Neural progenitor cell (in vitro differentiated cells): ENCODE measurements at regions not wholly inside any gene's neighbourhood (a gene's known extent, or its start where the extent isn't known, plus 50 kb on each side); places are given as distances from the start of the nearest gene placed in this dataset.

Experiments used
- EZH2 ChIP-seq: fragments of 200-600 bp; sonication (generic); IDR thresholded peaks from 2 replicates; pipeline ENCODE4 v1.6.1; 2017; ENCODE audit warnings: antibody characterized with exemption, mild to moderate bottlenecking, moderate library complexity
- EZH2phosphoT487 ChIP-seq: fragments of 200-600 bp; sonication (generic); IDR thresholded peaks from 2 replicates; pipeline ENCODE4 v1.6.1; 2017; ENCODE audit warnings: antibody characterized with exemption
- TF ChIP-seq, protein P1 (sequence below): fragments of 200-600 bp; sonication (generic); IDR thresholded peaks from 2 replicates; pipeline ENCODE4 v1.5.1; 2017; ENCODE audit warnings: antibody characterized with exemption, mild to moderate bottlenecking

GRCh38 chr11:15780837-15781236, 575.5 kb downstream of the SOX6 start:
- TF ChIP-seq, protein P1, sequence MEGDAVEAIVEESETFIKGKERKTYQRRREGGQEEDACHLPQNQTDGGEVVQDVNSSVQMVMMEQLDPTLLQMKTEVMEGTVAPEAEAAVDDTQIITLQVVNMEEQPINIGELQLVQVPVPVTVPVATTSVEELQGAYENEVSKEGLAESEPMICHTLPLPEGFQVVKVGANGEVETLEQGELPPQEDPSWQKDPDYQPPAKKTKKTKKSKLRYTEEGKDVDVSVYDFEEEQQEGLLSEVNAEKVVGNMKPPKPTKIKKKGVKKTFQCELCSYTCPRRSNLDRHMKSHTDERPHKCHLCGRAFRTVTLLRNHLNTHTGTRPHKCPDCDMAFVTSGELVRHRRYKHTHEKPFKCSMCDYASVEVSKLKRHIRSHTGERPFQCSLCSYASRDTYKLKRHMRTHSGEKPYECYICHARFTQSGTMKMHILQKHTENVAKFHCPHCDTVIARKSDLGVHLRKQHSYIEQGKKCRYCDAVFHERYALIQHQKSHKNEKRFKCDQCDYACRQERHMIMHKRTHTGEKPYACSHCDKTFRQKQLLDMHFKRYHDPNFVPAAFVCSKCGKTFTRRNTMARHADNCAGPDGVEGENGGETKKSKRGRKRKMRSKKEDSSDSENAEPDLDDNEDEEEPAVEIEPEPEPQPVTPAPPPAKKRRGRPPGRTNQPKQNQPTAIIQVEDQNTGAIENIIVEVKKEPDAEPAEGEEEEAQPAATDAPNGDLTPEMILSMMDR, result no peak
- TF ChIP-seq EZH2 (no peak), EZH2phosphoT487 (no peak)
